HG02885 (cell line): ENCODE measurements at regions not wholly inside any gene's neighbourhood (a gene's known extent, or its start where the extent isn't known, plus 50 kb on each side); places are given as distances from the start of the nearest gene placed in this dataset.

Experiments
- ATAC-seq: cut with Tn5 transposase; IDR thresholded peaks from one replicate; pipeline ENCODE4 v1.9.1; 2021; ENCODE audit warnings: mild to moderate bottlenecking; ENCODE audit not compliant: unreplicated experiment, poor library complexity

DNA sequence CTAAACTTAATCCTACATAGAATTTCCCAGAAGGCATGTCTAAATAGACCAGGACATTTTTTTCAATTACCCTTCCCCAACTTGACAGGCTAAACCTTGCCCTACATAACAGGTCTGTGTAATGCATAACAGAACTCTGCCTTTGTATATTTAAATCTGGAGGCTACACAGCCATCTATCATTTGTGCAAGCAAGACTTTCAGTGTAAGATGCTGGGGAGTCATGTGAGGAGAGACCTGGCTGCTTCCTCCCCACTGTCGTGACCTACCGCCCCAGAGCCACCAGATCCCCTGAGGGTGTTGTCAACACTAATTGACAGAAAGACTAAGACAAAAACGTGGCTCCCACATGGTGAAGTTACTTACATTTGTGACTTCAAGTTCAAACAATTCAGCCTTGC lies 342.2 kb downstream of the PPARGC1A start:
- ATAC-seq = no peak

DNA sequence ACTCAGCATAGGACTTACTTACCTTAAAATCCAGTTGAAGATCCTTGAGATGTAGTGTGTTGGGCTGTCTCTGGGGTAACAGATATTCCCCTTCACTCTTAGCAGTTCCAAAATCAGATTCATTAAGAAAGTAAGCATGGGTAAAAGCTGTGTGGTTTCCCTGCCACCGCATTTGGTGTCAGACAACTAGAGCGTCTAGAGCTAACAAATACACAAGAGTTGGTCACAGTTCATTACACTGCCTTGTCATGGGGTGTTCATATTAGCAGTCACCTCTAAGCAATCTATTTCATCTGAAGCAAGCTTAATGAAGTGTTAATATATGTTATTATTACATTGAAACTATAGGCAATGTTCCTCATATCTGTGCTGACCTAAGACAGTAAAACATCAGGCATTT lies 342.8 kb downstream of the PPARGC1A start:
- no peak for ATAC-seq

DNA sequence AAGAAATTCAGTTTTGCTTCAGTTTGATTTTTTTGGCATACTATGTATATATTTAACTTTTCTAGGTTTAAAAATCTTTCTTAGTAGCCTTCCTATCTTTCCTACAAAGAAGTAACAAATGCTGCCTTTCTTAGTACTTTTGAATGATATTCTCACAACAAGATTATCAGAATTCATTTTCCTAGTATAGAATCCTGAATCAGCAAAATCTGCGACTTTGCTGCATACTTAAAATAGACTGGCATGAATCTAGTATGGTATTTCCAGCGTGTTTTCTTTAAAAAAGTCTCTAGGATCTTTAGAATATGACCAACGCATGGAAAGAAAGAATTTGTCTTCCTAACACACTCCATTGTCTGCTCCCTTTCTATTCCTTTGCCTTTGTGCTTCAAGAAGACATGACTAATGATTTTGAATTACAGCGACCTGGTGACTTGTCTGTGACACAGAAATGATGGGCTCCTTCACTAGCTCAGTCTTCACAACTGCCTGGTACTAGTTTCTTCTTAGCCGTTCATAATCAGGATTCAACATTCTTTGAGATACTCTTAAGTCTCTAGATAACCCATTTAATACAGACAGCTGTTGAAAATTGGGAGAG lies 349.8 kb downstream of the PPARGC1A start:
- ATAC-seq = no peak

DNA sequence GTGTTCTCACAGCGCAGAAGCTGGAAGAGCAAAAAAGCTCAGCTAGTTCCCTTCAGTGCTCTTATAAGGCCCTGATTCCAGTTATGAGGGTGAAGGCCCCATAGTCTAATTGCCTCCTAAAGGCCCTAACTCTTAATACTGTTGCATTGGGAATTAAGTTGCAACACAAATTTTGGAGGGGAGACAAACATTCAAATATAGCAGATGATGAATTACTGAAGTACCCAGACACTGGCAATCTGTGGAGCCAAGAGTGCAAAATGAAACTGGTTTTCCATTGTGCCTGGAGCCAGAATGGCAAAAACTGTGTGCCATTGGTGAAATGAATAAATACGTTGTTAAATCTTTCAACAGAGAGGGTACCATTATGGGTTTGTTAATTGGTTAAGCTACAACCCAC lies 356.0 kb downstream of the PPARGC1A start:
- ATAC-seq = no peak

DNA sequence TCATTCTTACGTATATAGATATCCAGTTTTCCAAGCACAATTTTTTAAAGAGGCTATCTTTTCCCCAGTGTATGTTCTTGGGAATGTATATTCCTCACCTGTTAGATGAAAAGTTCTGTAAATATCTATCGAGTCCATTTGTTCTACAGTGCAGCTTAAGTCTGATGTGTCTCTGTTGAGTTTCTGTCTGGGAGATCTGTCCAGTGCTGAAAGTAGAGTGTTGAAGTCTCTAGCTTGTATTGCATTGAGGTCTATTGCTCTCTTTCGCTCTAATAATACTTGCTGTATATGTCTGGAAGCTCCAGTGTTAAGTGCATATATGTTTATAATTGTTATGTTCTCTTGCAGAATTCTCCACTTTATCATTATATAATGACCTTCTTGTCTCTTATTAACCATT lies 373.1 kb downstream of the PPARGC1A start:
- ATAC-seq = no peak

DNA sequence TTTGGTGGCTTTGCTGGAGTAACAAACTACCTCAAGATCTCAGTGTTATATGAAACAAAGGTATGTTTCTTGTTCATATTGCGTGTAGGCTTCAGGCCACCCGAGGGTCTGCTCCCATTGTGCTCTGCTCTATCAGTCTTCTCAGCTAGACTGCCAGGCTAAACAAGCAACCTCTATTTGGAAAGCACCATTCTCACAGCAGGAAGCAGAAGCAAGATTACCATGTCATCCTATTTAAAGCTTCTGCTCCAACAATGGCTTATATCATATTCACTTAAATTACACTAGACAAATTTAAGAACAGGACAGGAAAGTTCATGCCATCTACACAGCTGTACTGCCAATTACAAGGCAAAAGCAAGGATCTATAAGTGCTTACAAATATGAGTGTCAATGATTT lies 385.8 kb downstream of the PPARGC1A start:
- no peak for ATAC-seq

DNA sequence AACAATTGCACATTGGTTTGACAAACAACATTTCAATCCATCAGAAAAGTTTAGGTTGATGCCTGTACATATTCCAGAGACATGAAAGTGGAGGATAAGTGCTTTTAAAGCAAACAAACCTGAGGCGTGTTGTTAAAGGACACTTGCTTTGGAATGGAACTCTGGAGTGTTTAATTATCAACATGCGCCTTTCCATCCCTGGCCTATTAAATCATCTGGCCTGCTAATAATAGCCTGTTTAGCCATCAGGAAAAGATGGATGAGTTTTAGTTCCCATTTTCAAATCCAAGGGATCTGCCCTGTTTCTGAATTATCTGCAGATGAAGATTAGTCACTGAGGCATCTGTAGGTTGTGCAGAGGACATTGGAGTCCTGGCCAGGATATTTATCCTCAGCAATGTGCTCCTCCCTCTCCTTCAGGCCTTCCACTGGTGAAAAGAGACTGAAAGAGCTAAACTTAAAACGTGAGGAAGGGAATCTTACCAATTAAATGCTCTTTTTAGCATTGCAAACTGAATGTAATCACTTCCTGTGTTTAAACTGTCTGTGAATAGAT lies 388.9 kb downstream of the PPARGC1A start:
- no peak for ATAC-seq

DNA sequence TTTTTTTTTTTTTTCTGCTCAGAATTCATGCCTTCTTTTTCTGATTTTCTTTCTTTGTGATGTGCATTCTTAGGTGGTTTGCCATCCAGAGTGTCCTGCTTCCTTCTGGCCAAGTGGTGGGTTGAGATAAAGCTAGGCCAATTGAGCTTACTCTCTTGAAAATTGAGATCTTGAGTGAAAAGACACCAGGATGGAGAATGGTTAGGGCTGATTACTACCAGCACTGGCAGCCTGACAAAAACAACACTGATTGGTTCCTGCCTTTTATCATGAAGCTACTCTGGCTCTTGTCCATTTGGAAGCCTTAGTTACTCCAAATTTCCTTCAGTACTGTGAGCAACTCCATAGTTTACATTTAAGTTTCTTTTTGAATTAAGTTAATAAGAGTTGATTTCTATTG lies 404.0 kb downstream of the PPARGC1A start:
- ATAC-seq = no peak

DNA sequence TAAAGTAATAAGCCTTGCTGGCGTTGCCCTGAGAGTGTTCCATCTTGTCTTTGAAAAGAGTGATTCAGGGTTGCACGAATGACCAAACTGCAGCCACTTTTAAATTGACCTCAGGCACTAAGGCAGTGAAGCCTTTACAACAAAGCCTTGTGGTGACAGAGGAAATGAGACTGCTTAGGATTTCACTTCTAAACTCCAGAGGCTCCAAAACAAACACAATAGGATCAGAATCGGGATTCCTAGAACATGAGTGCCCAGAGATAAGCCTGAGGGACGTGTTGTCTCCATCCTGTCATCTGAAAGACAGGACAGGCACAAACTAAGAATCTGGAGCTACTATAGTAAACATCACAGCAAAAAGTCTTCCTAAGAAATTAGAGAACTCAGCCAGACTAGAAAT lies 405.2 kb downstream of the PPARGC1A start:
- ATAC-seq = no peak

DNA sequence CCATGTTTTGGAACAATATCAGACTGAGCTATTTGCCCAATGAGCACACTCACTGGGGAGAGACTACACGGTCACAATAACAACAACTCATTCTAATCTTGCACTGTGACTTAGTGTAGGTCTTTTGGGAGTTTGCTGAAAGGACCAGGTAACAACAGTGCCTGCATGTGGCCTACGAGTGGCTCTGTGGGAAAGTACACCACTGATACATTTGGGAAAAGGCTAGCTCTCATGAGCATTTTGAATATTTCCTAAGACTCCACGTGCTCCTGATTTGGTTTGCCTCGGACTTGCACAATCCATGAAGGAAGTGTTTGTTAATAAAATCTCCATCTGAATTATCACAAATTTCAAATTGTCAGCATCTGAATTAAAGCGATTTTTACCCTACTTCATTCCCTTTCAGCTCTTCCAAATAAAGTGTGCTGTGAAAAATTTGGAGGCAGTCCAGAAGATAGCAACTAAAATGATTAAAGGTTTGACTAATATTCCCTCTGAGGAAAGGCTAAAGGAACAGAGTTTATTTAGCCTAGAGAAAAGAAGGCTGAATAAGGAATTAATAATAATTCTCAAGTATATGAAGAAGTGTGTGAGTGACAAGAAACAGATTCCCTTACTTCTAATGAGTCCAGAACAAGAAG lies 406.4 kb downstream of the PPARGC1A start:
- ATAC-seq = no peak

DNA sequence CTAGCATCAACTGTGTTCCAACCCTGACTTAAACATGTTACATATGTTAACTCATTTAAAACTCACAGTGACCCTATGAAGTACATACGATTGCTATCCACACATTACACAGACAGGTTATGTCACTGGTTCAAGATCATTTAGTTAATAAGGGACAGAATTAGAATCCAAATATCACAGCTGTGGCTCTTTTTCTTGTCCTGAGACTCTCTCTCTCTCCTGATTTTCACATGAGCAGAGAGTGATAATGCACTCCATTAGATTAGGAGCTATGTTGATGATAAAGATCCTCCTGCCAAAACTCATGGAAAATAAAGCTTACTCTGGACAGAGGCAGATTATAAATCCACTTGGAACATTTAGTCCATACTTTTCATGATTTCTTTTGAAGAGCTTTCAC lies 408.3 kb downstream of the PPARGC1A start:
- ATAC-seq = no peak

DNA sequence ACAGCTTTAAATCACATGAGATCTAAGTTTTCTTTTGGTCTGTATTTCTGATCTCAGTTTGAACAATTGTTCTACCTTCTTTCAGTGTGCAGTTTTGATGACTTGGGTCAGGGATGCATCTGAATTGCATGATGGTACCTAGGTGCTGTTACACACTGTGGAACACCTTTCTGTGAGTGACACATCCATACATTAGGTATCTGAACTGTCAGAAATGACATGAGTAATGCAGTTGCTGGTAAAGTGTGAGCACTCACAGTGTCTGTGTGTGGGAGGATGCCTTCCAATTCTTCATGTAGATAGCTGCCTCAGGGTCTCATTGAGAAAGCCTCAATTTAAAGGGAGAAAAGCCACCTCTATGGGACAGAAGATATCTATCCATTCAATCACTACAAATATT lies 411.9 kb downstream of the PPARGC1A start:
- no peak for ATAC-seq

DNA sequence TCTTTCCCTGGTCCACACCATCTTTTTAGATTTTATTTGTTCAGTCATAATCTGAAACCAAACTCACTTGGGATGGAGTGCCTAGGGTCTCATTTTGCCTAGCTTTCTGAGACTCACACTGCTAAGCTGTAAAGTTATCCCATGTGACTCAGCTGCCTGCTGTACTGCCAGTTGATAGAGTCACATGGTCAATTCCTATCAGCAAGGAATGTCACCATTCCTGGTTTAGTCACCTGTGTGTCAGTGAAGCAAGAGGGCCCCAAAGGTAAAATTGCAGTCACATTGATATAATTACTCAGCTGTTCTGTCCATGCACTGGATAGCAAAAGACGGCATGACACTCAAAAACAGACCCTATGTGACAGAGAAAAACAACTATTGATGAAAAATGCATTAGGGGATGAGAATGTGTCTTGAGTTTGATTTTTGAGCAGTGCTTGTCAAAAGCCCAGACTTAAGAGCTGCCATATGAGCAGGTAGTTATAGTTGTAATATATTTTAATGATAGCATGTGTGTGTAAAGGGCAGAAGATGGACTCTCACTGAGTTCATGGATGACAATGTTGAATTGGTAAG lies 413.2 kb downstream of the PPARGC1A start:
- no peak for ATAC-seq

DNA sequence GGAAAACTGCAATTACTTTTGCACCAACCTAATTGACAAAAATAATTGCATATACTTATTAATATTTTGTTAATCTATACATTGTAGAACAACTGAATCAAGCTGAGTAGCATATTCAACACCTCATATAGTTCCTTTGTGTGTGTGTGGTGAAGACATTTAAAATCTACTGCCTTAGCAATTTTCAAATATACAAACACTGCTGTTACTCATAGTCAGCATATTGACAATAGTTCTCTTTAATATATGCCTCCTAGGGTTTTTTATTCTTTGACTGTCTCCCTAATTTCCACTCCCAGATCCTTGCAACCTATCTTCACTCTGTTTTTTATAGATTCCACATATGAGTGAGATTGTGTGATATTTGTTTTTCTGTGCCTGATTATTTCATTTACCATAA lies 426.8 kb downstream of the PPARGC1A start:
- ATAC-seq = no peak

DNA sequence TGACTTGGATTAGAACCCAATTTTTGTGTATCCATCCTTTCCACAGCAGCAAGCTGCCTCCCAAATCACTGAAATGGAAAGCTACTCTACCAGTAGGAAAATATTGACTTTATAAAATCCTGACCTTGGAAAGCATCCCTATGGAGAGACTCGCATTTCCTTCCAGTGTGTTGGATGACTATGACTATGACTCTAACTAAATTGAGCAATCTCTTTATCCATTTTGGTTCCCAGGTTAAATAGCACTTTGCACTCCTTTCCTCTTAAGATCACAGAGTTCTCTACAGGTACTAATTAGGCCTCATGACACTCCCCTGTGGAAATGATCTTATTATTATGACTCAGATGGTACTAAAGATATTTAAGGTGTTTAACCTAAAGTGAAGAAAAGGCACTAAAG lies 431.8 kb downstream of the PPARGC1A start:
- no peak for ATAC-seq

DNA sequence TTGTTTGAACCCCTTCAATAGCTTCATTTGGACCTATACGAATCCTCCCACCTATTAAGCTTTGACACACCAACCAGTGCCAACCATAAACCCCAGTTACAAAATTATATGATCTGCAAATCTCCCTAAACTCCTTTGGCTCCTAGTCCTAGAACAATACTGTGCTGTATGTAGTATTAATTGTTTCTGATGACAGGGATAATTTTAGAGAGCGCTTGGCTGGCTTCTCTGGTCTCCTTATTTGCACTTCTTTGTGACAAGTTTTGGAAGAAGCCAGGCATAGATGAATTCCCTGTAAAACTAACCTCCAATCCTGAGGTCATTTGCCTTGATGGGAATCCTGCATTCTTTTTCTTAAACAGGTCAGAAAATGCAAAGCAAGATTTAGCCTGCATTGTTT lies 433.0 kb downstream of the PPARGC1A start:
- no peak for ATAC-seq

DNA sequence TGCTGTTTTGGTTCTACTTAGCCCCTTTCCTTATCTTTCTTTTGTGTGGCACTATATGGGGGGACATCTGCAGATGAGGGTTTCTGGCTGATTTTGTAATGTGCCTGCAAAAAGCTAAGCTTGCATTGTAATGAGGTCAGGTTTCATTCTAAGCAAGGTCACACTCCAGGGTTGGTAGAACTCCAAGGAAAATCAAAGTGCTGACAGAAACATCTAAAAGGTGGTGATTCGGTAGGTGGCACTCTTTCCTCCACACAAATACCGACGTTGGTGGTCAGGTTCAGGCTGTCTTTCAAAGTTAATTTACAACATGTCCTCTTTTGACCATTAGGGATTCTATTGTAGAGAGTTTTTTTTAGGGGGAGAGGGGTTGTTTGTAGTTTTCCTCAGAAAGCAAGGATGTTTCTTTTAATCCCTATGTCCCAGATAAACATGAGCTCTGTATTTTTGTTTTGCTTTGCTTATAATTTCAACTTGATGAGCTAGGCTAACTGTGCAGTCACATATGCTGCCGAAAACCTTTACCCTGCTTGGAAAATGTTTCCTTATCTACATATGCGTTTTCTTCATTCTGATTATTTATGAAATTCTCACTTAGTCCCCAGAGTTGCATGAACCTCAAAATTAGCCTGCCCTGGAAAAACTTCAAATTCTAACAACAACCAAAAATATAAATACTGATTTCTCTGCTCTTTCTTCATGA lies 434.2 kb downstream of the PPARGC1A start:
- no peak for ATAC-seq

DNA sequence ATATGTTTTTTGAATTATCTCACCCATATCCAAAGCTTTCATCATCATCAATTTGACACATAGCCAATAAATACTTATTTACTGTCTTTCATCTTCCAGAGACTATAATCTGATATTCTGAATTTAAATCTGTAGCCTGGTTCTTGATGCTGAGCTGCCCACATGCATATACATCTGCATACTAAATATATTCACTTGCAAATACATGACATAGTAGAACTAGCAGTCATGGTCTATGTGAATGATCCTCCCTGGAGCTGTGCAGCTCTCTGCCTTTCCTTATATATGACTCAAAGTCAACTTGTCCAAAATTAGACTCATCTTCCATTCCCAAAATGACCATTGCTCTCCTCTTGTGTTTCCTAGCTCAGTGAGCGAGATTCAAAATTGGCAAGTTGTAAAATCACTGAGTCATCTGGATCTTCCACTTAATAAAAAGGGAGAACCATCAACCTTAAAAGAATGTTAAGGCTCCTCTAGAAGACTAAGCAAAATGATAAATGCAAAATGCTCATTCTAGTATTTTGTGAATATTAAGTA lies 448.2 kb downstream of the PPARGC1A start:
- ATAC-seq = no peak

DNA sequence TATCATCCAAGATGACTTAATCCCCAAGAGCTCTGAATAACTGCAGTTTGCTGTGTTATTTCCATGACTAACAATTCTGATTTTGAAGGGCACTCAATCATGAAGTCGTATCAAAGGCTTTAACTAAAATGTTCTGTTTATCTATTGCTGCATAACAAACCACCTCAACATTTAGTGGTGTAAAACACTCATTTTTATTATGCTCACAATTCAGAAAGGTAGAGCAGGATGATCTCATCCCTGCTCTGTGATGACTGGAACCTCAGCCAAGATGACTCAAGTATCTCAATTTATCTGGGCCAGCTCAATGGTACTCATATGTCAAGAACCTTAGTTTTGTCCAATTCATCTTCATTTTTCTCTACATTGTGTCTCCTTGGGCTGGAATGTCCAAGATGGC lies 451.1 kb downstream of the PPARGC1A start:
- ATAC-seq = no peak

DNA sequence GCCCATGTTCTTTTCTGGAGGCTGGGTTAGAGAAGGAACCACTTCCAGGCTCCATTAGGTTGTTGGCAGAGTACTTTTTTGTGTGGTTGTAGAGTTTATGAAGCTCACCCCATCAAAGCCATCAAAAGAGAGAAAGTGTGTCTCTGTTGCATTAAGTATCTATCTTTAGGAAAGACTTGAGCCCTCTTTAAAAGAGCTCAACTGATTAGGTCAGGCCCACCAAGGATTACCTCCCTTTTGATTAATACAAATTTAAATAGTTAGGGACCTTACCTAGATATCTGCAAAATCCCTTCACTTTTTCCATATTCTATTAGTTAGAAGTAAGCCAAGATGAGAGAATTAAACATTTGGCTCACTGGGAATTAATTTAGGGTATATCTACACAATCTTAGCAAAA lies 460.4 kb downstream of the PPARGC1A start:
- no peak for ATAC-seq

DNA sequence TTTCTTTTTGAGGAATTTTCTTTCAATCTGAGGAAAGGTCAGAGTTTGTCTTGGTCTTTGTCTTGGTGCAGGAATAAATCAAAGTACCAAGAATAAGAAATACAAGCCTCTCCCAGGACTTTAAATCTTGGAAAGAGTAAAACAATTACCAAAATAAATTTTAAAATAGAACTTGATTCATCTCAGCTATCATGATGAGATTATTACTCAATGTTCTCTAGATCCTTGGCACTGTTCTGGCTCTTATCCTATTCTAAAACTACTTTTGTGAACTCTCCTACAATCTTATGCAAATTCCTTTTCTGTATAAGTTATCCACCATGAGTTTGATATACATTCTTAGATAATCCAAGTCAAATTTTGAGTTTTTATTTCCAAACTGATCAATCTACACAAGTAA lies 464.3 kb downstream of the PPARGC1A start:
- ATAC-seq = no peak
